HCT116 (cell line): ENCODE measurements at regions not wholly inside any gene's neighbourhood (a gene's known extent, or its start where the extent isn't known, plus 50 kb on each side); places are given as distances from the start of the nearest gene placed in this dataset.

Experiments used
- ATAC-seq: fragments of 200-7000 bp; cut with Tn5 transposase; 2 replicates; pipeline ENCODE4 v1.9.1; 2020; ENCODE audit warnings: mild to moderate bottlenecking, moderate library complexity
- BruUV-seq: library from RNA; stranded (reverse); fragments of 400-500 nt; replicated peaks from 2 replicates; lab custom pipeline; 2021; lab: Mats Ljungman, UMichigan
- CTCF ChIA-PET: fragments of 300-600 bp; sonication (Branson Sonifier 250); formaldehyde crosslinking; loops from one replicate; lab custom pipeline; 2021; ENCODE audit warnings: antibody characterized with exemption; lab: Charles Lee
- POLR2A ChIA-PET: fragments of 300-600, 350-600 bp; sonication (Branson Sonifier 250); formaldehyde crosslinking; loops from one replicate; lab custom pipeline; 2021; ENCODE audit warnings: antibody characterized with exemption; lab: Charles Lee
- RAD21 ChIA-PET, 2 experiments: fragments of 300-600 bp; sonication (Branson Sonifier 250); formaldehyde crosslinking; loops; one replicate each; lab custom pipeline; 2023; ENCODE audit warnings: low total read pairs in 2 of 2; ENCODE audit not compliant: uncharacterized antibody in 2 of 2, unreplicated experiment in 2 of 2, low non-redundant PET in 1 of 2; lab: Charles Lee
- DNase-seq: peaks from one replicate; pipeline ENCODE4 v3.0.0-alpha.2; 2010; ENCODE audit warnings: low read depth, low spot score
- H2AFZ ChIP-seq: fragments of 200-600 bp; shearing (Covaris generic), sonication (generic); 2 replicates; pipeline ENCODE4 v1.6.1; 2017; ENCODE audit warnings: low read depth, mixed run types, mixed read lengths, antibody characterized with exemption, low read length; ENCODE audit not compliant: poor library complexity, severe bottlenecking
- H3K27ac ChIP-seq: 2 replicates; pipeline ENCODE4 v1.5.1; 2012; ENCODE audit warnings: low read depth, low read length
- H3K27me3 ChIP-seq: fragments of 200-600 bp; sonication (generic); 2 replicates; pipeline ENCODE4 v1.6.1; 2016; ENCODE audit warnings: mixed run types, low read length, mixed read lengths; ENCODE audit not compliant: insufficient read depth
- H3K36me3 ChIP-seq, 2 experiments: fragments of 200-500 bp in 1 of 2; fragments of 200-600 bp in 1 of 2; sonication (Bioruptor generic) in 1 of 2; sonication (generic) in 1 of 2; 2 replicates each; pipeline versions ENCODE4 v1.5.1 to v1.6.1; 2014 to 2016; ENCODE audit warnings: low read length in 2 of 2, inconsistent platforms in 1 of 2, mixed read lengths in 1 of 2, mixed run types in 1 of 2; ENCODE audit not compliant: insufficient read depth in 2 of 2, control insufficient read depth in 1 of 2
- H3K4me1 ChIP-seq, 2 experiments: fragments of 200-600 bp in 1 of 2; sonication (generic) in 1 of 2; 2 replicates each; pipeline versions ENCODE4 v1.5.1 to v1.6.1; 2012 to 2017; ENCODE audit warnings: low read length in 2 of 2, inconsistent platforms in 1 of 2, mild to moderate bottlenecking in 1 of 2, mixed read lengths in 1 of 2, mixed run types in 1 of 2, moderate library complexity in 1 of 2; ENCODE audit not compliant: insufficient read depth in 2 of 2, control insufficient read depth in 1 of 2
- H3K4me2 ChIP-seq: fragments of 200-600 bp; sonication (generic); 2 replicates; pipeline ENCODE4 v1.6.1; 2017; ENCODE audit warnings: mixed run types, low read length, mixed read lengths
- H3K4me3 ChIP-seq, 2 experiments: fragments of 200-600 bp in 1 of 2; sonication (generic) in 1 of 2; replicated peaks in 1 of 2; 2 replicates each; pipeline ENCODE4 v1.5.1; 2011 to 2016; ENCODE audit warnings: low read length in 2 of 2, control low read depth in 1 of 2, low read depth in 1 of 2, mild to moderate bottlenecking in 1 of 2, mixed read lengths in 1 of 2, mixed run types in 1 of 2
- H3K79me2 ChIP-seq: fragments of 200-600 bp; sonication (generic); 2 replicates; pipeline ENCODE4 v1.6.1; 2017; ENCODE audit warnings: mild to moderate bottlenecking, mixed run types, low read length, moderate library complexity, mixed read lengths; ENCODE audit not compliant: insufficient read depth
- H3K9ac ChIP-seq: fragments of 200-600 bp; sonication (generic); 2 replicates; pipeline ENCODE4 v1.6.1; 2016; ENCODE audit warnings: low read length, mixed read lengths
- H3K9me2 ChIP-seq: fragments of 200-600 bp; sonication (generic), shearing (Covaris generic); 2 replicates; pipeline ENCODE4 v1.6.1; 2017; ENCODE audit warnings: mixed run types, mild to moderate bottlenecking, moderate library complexity; ENCODE audit not compliant: insufficient read depth
- H3K9me3 ChIP-seq, 2 experiments: fragments of 200-500 bp in 1 of 2; fragments of 200-600 bp in 1 of 2; sonication (Bioruptor generic) in 1 of 2; sonication (generic) in 1 of 2; 2 replicates each; pipeline ENCODE4 v1.6.1; 2014 to 2017; ENCODE audit warnings: low read length in 2 of 2, mixed read lengths in 2 of 2, inconsistent platforms in 1 of 2, low read depth in 1 of 2, mild to moderate bottlenecking in 1 of 2, mixed run types in 1 of 2, moderate library complexity in 1 of 2; ENCODE audit not compliant: control insufficient read depth in 1 of 2, insufficient read depth in 1 of 2
- H4K20me1 ChIP-seq: fragments of 200-600 bp; sonication (generic), shearing (Covaris generic); 2 replicates; pipeline ENCODE4 v1.6.1; 2017; ENCODE audit warnings: mixed run types, mild to moderate bottlenecking, moderate library complexity; ENCODE audit not compliant: insufficient read depth
- EZH2 ChIP-seq: fragments of 200-600 bp; sonication (generic); IDR thresholded peaks from 2 replicates; pipeline ENCODE4 v1.6.1; 2017; ENCODE audit warnings: antibody characterized with exemption, mixed run types
- FOSL1 ChIP-seq: IDR thresholded peaks from 2 replicates; pipeline ENCODE4 v1.6.1; 2012; ENCODE audit warnings: low read depth
- POLR2AphosphoS5 ChIP-seq: IDR thresholded peaks from 2 replicates; pipeline ENCODE4 v1.6.1; 2011; ENCODE audit warnings: mild to moderate bottlenecking, low read depth, low read length, moderate library complexity
- YY1 ChIP-seq: IDR thresholded peaks from 2 replicates; pipeline ENCODE4 v1.6.1; 2011; ENCODE audit warnings: low read length, low read depth, moderate library complexity, mild to moderate bottlenecking; ENCODE audit not compliant: insufficient replicate concordance; ENCODE audit errors: extremely low read depth
- intact Hi-C: fragments of 100-400 bp; cut with micrococcal nuclease; formaldehyde crosslinking; loops from 2 replicates; pipeline ENCODE4 v1.10.0; 2022
- TF ChIP-seq, protein P1 (sequence below): IDR thresholded peaks from 2 replicates; pipeline ENCODE4 v1.6.1; 2012; ENCODE audit warnings: low read depth

GRCh38 chr9:106798016-106798799 is 64.8 kb upstream of the ZNF462 start:
- ChIA-PET CTCF (no interaction called here), RAD21 (no interaction called here), POLR2A (no interaction called here)
- Histone ChIP-seq H3K79me2 (no peaks in the 10 kb centered on the region), H3K4me2 (no peak overlapping the region), H3K9me2 (no peaks in the 10 kb centered on the region), H3K4me1 (no peaks in the 10 kb centered on the region), H3K27me3 (no peaks in the 10 kb centered on the region), H3K9ac (no peak overlapping the region), H2AFZ (no peak overlapping the region), H3K36me3 (no peaks in the 10 kb centered on the region), H3K4me3 (no peak overlapping the region), H3K27ac (no peak overlapping the region), H4K20me1 (no peaks in the 10 kb centered on the region), H3K9me3 (no peaks in the 10 kb centered on the region)
- intact Hi-C loops = no loop called here
- ATAC-seq (no peak), DNase-seq (no peak)
- no peak for TF ChIP-seq FOSL1
- TF ChIP-seq, protein P1, sequence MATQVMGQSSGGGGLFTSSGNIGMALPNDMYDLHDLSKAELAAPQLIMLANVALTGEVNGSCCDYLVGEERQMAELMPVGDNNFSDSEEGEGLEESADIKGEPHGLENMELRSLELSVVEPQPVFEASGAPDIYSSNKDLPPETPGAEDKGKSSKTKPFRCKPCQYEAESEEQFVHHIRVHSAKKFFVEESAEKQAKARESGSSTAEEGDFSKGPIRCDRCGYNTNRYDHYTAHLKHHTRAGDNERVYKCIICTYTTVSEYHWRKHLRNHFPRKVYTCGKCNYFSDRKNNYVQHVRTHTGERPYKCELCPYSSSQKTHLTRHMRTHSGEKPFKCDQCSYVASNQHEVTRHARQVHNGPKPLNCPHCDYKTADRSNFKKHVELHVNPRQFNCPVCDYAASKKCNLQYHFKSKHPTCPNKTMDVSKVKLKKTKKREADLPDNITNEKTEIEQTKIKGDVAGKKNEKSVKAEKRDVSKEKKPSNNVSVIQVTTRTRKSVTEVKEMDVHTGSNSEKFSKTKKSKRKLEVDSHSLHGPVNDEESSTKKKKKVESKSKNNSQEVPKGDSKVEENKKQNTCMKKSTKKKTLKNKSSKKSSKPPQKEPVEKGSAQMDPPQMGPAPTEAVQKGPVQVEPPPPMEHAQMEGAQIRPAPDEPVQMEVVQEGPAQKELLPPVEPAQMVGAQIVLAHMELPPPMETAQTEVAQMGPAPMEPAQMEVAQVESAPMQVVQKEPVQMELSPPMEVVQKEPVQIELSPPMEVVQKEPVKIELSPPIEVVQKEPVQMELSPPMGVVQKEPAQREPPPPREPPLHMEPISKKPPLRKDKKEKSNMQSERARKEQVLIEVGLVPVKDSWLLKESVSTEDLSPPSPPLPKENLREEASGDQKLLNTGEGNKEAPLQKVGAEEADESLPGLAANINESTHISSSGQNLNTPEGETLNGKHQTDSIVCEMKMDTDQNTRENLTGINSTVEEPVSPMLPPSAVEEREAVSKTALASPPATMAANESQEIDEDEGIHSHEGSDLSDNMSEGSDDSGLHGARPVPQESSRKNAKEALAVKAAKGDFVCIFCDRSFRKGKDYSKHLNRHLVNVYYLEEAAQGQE = no peak
- no peak for TF ChIP-seq EZH2
- no peak for TF ChIP-seq POLR2AphosphoS5
- BruUV-seq = no TSS peak

DNA sequence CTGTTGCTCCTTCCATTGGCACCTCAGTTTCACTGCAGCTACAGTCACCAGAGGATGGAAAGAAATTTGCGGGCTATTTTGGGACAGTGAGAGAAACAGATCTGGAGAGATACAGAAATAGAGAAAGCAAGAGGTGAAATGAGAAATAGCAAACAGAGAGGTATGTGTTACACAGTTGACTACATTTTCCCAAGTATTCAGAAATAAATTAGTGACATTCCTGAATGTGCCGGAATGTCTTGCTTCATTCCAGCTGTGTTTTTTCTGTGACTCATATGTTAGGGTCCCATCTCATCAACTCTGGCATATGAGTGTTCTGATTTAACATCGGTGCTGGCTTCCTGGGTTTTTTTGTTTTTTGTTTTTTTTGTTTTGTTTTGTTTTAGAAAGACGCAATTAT is 63.8 kb upstream of the ZNF462 start:
- no peaks in the 10 kb centered on the region for H3K79me2 ChIP-seq
- no peaks in the 10 kb centered on the region for H3K9me2 ChIP-seq
- BruUV-seq = no TSS peak
- ChIA-PET POLR2A (no interaction called here), RAD21 (no interaction called here), CTCF (no interaction called here)
- H3K9me3 ChIP-seq = no peaks in the 10 kb centered on the region
- no peak for TF ChIP-seq YY1
- no peak overlapping the region for H3K4me2 ChIP-seq
- ATAC-seq = no peak
- DNase-seq = no peak
- no peak overlapping the region for H3K9ac ChIP-seq
- no peaks in the 10 kb centered on the region for H3K27me3 ChIP-seq
- no peaks in the 10 kb centered on the region for H3K4me1 ChIP-seq
- no peak overlapping the region for H3K4me3 ChIP-seq
- intact Hi-C loops = no loop called here
- H4K20me1 ChIP-seq = no peaks in the 10 kb centered on the region
- H2AFZ ChIP-seq = no peak overlapping the region
- no peaks in the 10 kb centered on the region for H3K36me3 ChIP-seq
- H3K27ac ChIP-seq = no peak overlapping the region
